Endothelial cell of umbilical vein (primary cell): ENCODE measurements at regions not wholly inside any gene's neighbourhood (a gene's known extent, or its start where the extent isn't known, plus 50 kb on each side); places are given as distances from the start of the nearest gene placed in this dataset.

Experiments used
- EZH2 ChIP-seq: IDR thresholded peaks from 2 replicates; pipeline ENCODE4 v1.6.1; 2012; ENCODE audit warnings: borderline replicate concordance, low read depth, mild to moderate bottlenecking, moderate library complexity, low read length, inconsistent platforms; ENCODE audit not compliant: severe bottlenecking
- FOS ChIP-seq: IDR thresholded peaks from 2 replicates; pipeline ENCODE4 v1.6.1; 2011; ENCODE audit warnings: mild to moderate bottlenecking, low read length, moderate library complexity, borderline replicate concordance; ENCODE audit not compliant: insufficient read depth
- GATA2 ChIP-seq: IDR thresholded peaks from 2 replicates; pipeline ENCODE4 v1.7.0; 2011; ENCODE audit warnings: low read depth, mild to moderate bottlenecking, moderate library complexity, mixed read lengths, low read length; ENCODE audit not compliant: insufficient read length, insufficient read depth
- JUN ChIP-seq: IDR thresholded peaks from 2 replicates; pipeline ENCODE4 v1.6.1; 2011; ENCODE audit warnings: borderline replicate concordance, low read depth; ENCODE audit not compliant: insufficient read length, insufficient read depth
- POLR2A ChIP-seq: IDR thresholded peaks from 2 replicates; pipeline ENCODE4 v1.6.1; 2012; ENCODE audit warnings: low read depth, mild to moderate bottlenecking, control low read depth, low read length
- POLR2AphosphoS5 ChIP-seq: IDR thresholded peaks from 2 replicates; pipeline ENCODE4 v1.6.1; 2012; ENCODE audit warnings: low read depth, mild to moderate bottlenecking, control low read depth, low read length, moderate library complexity; ENCODE audit not compliant: insufficient read depth
- TF ChIP-seq, protein P1 (sequence below), 2 donors: IDR thresholded peaks; 1 replicate in 1 of 2; 2 replicates in 1 of 2; pipeline ENCODE4 v1.5.1; 2011; ENCODE audit warnings: low read length in 2 of 2, mild to moderate bottlenecking in 2 of 2, moderate library complexity in 2 of 2, control low read depth in 1 of 2, inconsistent platforms in 1 of 2, low read depth in 1 of 2; ENCODE audit not compliant: insufficient read depth in 1 of 2; ENCODE audit errors: extremely low read depth in 1 of 2
- TF ChIP-seq, protein P2 (sequence below): IDR thresholded peaks from 2 replicates; pipeline ENCODE4 v1.6.1; 2011; ENCODE audit not compliant: insufficient read depth, insufficient read length

DNA sequence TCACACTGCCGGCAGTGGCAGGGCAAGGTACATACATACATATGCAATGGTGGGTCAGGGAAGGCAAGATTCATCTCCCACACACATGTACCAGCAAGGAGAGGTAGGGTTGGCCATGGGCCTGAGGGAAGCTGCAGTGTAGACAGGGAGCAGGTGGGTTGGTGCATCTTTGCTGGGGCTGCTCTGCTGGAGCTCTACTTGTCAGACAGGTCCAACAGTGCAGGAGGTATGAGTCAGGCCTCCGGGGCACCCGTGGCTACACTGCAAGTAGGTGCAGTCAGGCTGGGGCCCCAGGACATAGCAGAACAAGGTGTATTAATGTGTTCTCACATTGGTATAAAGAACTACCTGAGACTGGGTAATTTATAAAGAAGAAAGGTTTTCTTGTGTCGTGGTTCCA lies 281.1 kb upstream of the COL3A1 start:
- no peak for TF ChIP-seq EZH2
- TF ChIP-seq POLR2A: no peak
- no peak for TF ChIP-seq POLR2AphosphoS5
- TF ChIP-seq, protein P1, sequence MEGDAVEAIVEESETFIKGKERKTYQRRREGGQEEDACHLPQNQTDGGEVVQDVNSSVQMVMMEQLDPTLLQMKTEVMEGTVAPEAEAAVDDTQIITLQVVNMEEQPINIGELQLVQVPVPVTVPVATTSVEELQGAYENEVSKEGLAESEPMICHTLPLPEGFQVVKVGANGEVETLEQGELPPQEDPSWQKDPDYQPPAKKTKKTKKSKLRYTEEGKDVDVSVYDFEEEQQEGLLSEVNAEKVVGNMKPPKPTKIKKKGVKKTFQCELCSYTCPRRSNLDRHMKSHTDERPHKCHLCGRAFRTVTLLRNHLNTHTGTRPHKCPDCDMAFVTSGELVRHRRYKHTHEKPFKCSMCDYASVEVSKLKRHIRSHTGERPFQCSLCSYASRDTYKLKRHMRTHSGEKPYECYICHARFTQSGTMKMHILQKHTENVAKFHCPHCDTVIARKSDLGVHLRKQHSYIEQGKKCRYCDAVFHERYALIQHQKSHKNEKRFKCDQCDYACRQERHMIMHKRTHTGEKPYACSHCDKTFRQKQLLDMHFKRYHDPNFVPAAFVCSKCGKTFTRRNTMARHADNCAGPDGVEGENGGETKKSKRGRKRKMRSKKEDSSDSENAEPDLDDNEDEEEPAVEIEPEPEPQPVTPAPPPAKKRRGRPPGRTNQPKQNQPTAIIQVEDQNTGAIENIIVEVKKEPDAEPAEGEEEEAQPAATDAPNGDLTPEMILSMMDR (IDR thresholded peaks at IDR 0.05; ENCODE audit: extremely low read depth in 1 of 2, insufficient read depth in 1 of 2, low read depth in 1 of 2, low read length in 2 of 2): no peak
- TF ChIP-seq JUN: no peak
- TF ChIP-seq, protein P2, sequence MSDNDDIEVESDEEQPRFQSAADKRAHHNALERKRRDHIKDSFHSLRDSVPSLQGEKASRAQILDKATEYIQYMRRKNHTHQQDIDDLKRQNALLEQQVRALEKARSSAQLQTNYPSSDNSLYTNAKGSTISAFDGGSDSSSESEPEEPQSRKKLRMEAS: no peak
- TF ChIP-seq GATA2: no peak
- TF ChIP-seq FOS: no peak
